Upper lobe of left lung (tissue), 6 donors: ENCODE measurements at regions not wholly inside any gene's neighbourhood (a gene's known extent, or its start where the extent isn't known, plus 50 kb on each side); places are given as distances from the start of the nearest gene placed in this dataset.

Source experiments
- ATAC-seq, 2 donors: fragments of 200-7000 bp; cut with Tn5 transposase; one replicate each; pipeline ENCODE4 v1.9.1; 2022; ENCODE audit warnings: mild to moderate bottlenecking in 2 of 2, moderate library complexity in 2 of 2; ENCODE audit not compliant: low FRiP score in 2 of 2
- DNase-seq, 2 donors: peaks; one replicate each; pipeline ENCODE4 v3.0.0-alpha.2; 2019 to 2020
- H3K27ac ChIP-seq, 4 donors: fragments of 200-600 bp; sonication (generic); one replicate each; pipeline ENCODE4 v1.5.1; 2016 to 2019
- H3K27me3 ChIP-seq, 4 donors: fragments of 200-600 bp; sonication (generic); one replicate each; pipeline ENCODE4 v1.5.1; 2017 to 2019
- H3K36me3 ChIP-seq, 4 donors: fragments of 200-600 bp; sonication (generic); one replicate each; pipeline ENCODE4 v1.5.1; 2016 to 2019
- H3K4me1 ChIP-seq, 4 donors: fragments of 200-600 bp; sonication (generic); one replicate each; pipeline ENCODE4 v1.5.1; 2018 to 2019
- H3K4me3 ChIP-seq, 4 donors: fragments of 200-600 bp; sonication (generic); one replicate each; pipeline ENCODE4 v1.5.1; 2017 to 2019; ENCODE audit warnings: mild to moderate bottlenecking in 2 of 4, moderate library complexity in 1 of 4
- H3K9me3 ChIP-seq, 4 donors: fragments of 200-600 bp; sonication (generic); one replicate each; pipeline ENCODE4 v1.5.1; 2018 to 2019
- EP300 ChIP-seq, 4 donors: sonication (generic); formaldehyde crosslinking; IDR thresholded peaks; one replicate each; pipeline ENCODE4 v1.5.1; 2017; ENCODE audit warnings: antibody characterized with exemption in 4 of 4, control low read depth in 2 of 4
- POLR2A ChIP-seq, 4 donors: fragments of 450-650 bp; IDR thresholded peaks; one replicate each; pipeline ENCODE4 v1.5.1; 2016 to 2017; ENCODE audit warnings: antibody characterized with exemption in 4 of 4, mild to moderate bottlenecking in 2 of 4
- POLR2AphosphoS5 ChIP-seq, 2 donors: sonication (generic); formaldehyde crosslinking; IDR thresholded peaks; one replicate each; pipeline ENCODE4 v1.5.1; 2017; ENCODE audit warnings: antibody characterized with exemption in 2 of 2
- WGBS, 2 donors: methylation state at CpG; one replicate each; pipeline ENCODE4 v1.1.5; 2017 to 2018; 5-methylcytosine and 5-hydroxymethylcytosine counted together
- TF ChIP-seq, protein P1 (sequence below), 6 experiments: fragments of 450-650 bp in 4 of 6; fragments of 200-600 bp in 2 of 6; sonication (generic) in 2 of 6; IDR thresholded peaks; one replicate each; pipeline ENCODE4 v1.5.1; 2016 to 2019; ENCODE audit warnings: antibody characterized with exemption in 6 of 6
- donor health status: DM: no; HTN: no; CAD: no; lungs with moderate emphysema.
- donor health status: DM: no; HTN: yes; CAD: no; lungs with severe emphysema.

DNA sequence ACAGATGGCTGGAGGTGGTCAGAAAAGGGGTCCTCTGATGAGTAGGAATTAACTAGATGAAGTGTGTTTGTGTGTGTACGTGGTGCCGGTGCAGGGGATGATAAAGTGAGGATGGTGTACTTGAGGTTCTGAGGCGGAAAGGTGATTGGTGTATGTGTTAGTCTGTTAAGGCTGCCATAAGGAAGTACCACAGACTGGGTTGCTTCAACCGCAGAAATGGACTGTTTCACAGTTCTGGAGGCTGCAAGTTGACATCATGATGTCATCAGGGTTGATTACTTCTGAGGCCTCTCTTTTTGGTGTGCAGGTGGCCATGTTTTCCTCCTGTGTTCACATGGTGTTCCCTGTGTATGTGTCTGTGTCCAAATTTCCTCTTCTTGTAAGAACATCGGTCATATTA lies 202.4 kb upstream of the RGMA start:
- TF ChIP-seq POLR2A (IDR thresholded peaks at IDR 0.05) (no peak), POLR2AphosphoS5 (IDR thresholded peaks at IDR 0.05) (no peak), EP300 (IDR thresholded peaks at IDR 0.05) (no peak)
- TF ChIP-seq, protein P1, sequence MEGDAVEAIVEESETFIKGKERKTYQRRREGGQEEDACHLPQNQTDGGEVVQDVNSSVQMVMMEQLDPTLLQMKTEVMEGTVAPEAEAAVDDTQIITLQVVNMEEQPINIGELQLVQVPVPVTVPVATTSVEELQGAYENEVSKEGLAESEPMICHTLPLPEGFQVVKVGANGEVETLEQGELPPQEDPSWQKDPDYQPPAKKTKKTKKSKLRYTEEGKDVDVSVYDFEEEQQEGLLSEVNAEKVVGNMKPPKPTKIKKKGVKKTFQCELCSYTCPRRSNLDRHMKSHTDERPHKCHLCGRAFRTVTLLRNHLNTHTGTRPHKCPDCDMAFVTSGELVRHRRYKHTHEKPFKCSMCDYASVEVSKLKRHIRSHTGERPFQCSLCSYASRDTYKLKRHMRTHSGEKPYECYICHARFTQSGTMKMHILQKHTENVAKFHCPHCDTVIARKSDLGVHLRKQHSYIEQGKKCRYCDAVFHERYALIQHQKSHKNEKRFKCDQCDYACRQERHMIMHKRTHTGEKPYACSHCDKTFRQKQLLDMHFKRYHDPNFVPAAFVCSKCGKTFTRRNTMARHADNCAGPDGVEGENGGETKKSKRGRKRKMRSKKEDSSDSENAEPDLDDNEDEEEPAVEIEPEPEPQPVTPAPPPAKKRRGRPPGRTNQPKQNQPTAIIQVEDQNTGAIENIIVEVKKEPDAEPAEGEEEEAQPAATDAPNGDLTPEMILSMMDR (IDR thresholded peaks at IDR 0.05) = no peak

DNA sequence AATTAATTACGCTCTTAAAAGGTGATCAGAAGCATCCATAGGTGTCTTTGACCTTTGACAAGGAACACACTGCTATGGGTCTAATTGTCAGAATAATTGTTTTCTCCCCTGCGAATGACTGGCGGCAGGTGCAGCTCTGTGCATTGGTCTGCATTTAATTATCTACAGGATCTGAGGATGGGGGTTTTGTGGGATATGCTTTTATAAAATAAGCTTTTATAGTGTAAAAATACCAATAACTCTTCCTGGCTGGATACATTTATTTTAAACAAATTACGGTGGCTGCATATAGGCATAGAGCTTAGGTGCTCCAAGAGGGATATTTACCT lies 201.6 kb upstream of the RGMA start:
- Histone ChIP-seq H3K27ac (no peak overlapping the region), H3K9me3 (no peaks in the 10 kb centered on the region), H3K27me3 (no peaks in the 10 kb centered on the region), H3K36me3 (no peaks in the 10 kb centered on the region), H3K4me3 (no peak overlapping the region), H3K4me1 (no peaks in the 10 kb centered on the region)
- WGBS, 2 donors = 70 to 97% methylated on average over 4 of the region's 4 CpGs
- no peak for DNase-seq
- TF ChIP-seq, protein P1 (IDR thresholded peaks at IDR 0.05) = no peak
- TF ChIP-seq POLR2A (IDR thresholded peaks at IDR 0.05) = no peak
- TF ChIP-seq EP300 (IDR thresholded peaks at IDR 0.05) = no peak
- no peak for TF ChIP-seq POLR2AphosphoS5 (IDR thresholded peaks at IDR 0.05)
- ATAC-seq = no peak

More for the DNA sequence above, 202.4 kb upstream of the RGMA start:
- Histone ChIP-seq H3K9me3 (no peaks in the 10 kb centered on the region), H3K4me3 (no peak overlapping the region), H3K4me1 (no peaks in the 10 kb centered on the region), H3K27me3 (no peaks in the 10 kb centered on the region), H3K36me3 (no peaks in the 10 kb centered on the region), H3K27ac (no peak overlapping the region)
- ATAC-seq = no peak
- DNase-seq = no peak
- 79 to 90% methylated on average over 5 of the region's 5 CpGs for WGBS, 2 donors

DNA sequence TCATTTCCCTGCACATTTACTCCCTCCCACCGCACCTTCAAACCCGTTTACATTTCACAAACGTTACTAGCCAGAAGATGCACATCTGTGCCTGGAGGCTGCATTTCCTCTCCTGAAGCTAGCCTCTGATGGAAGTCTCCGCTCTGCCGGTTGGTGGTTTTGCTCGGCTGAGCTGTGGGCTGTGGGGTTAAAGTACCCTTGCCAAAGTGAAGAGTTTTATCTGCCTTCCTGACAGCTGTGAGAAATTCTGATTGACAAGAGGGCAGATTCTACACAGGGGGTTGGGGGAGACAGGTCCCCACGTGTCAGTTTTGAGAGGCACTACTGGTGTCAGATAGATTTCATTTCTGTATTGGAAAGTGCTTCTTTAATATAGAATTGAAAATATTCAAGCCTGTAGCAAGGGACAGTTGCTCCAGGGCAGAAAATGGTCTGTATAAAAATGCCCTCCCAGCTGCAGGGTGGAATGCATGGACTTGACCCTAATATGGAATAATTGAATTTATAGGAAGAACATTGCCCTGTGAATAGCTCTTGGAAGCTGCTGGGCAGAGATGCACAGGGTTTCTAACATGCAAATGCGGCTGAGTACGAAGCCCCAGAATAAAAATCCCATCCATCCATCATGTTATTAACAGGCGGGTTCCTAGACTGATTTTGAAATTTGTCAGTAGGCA lies 201.1 kb upstream of the RGMA start:
- no peaks in the 10 kb centered on the region for H3K36me3 ChIP-seq
- no peak overlapping the region for H3K4me3 ChIP-seq
- TF ChIP-seq POLR2A (IDR thresholded peaks at IDR 0.05) = no peak
- TF ChIP-seq POLR2AphosphoS5 (IDR thresholded peaks at IDR 0.05) = no peak
- no peak for TF ChIP-seq EP300 (IDR thresholded peaks at IDR 0.05)
- TF ChIP-seq, protein P1 (IDR thresholded peaks at IDR 0.05) = no peak
- no peaks in the 10 kb centered on the region for H3K4me1 ChIP-seq
- H3K9me3 ChIP-seq = no peaks in the 10 kb centered on the region
- H3K27me3 ChIP-seq = no peaks in the 10 kb centered on the region
- WGBS, 2 donors = 45 to 49% methylated on average over 10 of the region's 10 CpGs
- no peak for ATAC-seq
- no peak overlapping the region for H3K27ac ChIP-seq
- no peak for DNase-seq

DNA sequence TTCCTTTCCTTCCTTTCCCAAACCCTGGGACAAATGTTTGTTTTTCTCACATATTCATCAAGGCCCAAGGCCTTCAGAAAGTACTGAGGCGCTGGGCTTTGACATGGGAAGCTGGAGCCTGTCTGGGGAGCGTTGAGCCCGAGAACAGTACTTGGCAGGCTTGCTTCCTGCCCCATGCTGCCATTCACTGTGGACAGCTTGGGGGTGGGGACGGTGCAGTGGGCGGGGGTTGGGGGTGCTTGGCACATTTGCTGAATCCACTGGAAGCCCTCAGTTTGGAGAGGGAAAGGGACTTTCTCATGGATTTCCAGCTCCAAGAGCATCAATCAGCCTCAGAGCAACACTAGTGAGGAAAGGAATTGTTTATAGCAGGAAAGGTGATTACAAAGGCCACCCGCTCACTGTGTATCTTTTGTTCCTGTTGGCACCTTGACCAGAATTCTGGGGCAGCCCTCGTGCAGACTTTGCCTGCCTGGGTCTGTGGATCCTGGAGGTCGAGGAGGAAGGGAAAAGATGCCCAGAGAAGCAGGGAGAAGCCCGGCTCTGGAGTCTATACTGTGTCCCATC lies 199.8 kb upstream of the RGMA start:
- no peaks in the 10 kb centered on the region for H3K27me3 ChIP-seq
- no peak overlapping the region for H3K27ac ChIP-seq
- no peaks in the 10 kb centered on the region for H3K36me3 ChIP-seq
- no peaks in the 10 kb centered on the region for H3K4me1 ChIP-seq
- WGBS, 2 donors = 42 to 56% methylated on average over 9 of the region's 9 CpGs
- TF ChIP-seq EP300 (IDR thresholded peaks at IDR 0.05) = no peak
- TF ChIP-seq, protein P1 (IDR thresholded peaks at IDR 0.05) = no peak
- TF ChIP-seq POLR2AphosphoS5 (IDR thresholded peaks at IDR 0.05) = no peak
- TF ChIP-seq POLR2A (IDR thresholded peaks at IDR 0.05) = no peak
- DNase-seq (no peak), ATAC-seq (no peak)
- no peaks in the 10 kb centered on the region for H3K9me3 ChIP-seq
- no peak overlapping the region for H3K4me3 ChIP-seq

DNA sequence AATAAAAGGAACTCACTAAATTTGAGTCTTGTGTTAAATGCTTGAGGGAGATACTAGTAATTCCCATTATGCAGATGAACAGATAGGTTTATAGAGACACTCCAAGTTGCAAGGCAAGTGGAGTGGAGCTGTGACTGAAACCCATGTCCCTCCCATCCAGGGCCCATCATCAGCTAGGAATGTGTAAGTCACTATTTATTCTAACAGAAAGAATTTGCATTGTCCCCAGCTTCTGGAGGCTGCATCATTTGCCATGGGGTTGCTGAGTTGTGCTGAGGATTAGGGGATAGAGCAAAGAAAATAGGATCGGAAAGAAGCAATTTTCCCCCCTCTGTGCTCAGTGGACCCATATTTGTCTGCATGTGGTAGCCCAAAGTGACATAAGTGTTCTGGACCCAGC lies 197.4 kb upstream of the RGMA start:
- DNase-seq (no peak), ATAC-seq (no peak)
- Histone ChIP-seq H3K4me3 (no peak overlapping the region), H3K4me1 (no peaks in the 10 kb centered on the region), H3K27me3 (no peaks in the 10 kb centered on the region), H3K9me3 (no peaks in the 10 kb centered on the region), H3K36me3 (no peaks in the 10 kb centered on the region), H3K27ac (no peak overlapping the region)
- TF ChIP-seq EP300 (IDR thresholded peaks at IDR 0.05) (no peak), POLR2A (IDR thresholded peaks at IDR 0.05) (no peak), POLR2AphosphoS5 (IDR thresholded peaks at IDR 0.05) (no peak)
- TF ChIP-seq, protein P1 (IDR thresholded peaks at IDR 0.05) = no peak
- WGBS, 2 donors = 93 to 100% methylated on average over 1 of the region's 1 CpG
